GM19351 (cell line): ENCODE measurements at regions not wholly inside any gene's neighbourhood (a gene's known extent, or its start where the extent isn't known, plus 50 kb on each side); places are given as distances from the start of the nearest gene placed in this dataset.
"Not testable (repeated sequence)": the region's sequence is repeated elsewhere in the genome, so short reads cannot be mapped to it uniquely, and the experiment has no call there.

Source experiments
- ATAC-seq: cut with Tn5 transposase; IDR thresholded peaks from one replicate; pipeline ENCODE4 v1.9.1; 2021; ENCODE audit warnings: mild to moderate bottlenecking, moderate library complexity; ENCODE audit not compliant: unreplicated experiment

- no peak for ATAC-seq
Measured at GRCh38 chr4:170242471-170242870, 152.7 kb upstream of the AADAT start.

GRCh38 chr4:170234800-170235199 is 145.0 kb upstream of the AADAT start:
- ATAC-seq, result peak; percentile 67

GRCh38 chr4:170231377-170231776 is 141.6 kb upstream of the AADAT start:
- no peak for ATAC-seq

- ATAC-seq, result no peak
Measured at GRCh38 chr4:170230242-170230641, 140.5 kb upstream of the AADAT start.

- no peak for ATAC-seq
Measured at GRCh38 chr4:170229006-170229405, 139.2 kb upstream of the AADAT start.

- no peak for ATAC-seq
Measured at GRCh38 chr4:170227928-170228327, 138.2 kb upstream of the AADAT start.

GRCh38 chr4:170226288-170226687 is 136.5 kb upstream of the AADAT start:
- no peak for ATAC-seq

GRCh38 chr4:170214731-170215130 is 125.0 kb upstream of the AADAT start:
- no peak for ATAC-seq

- ATAC-seq, result no peak
Measured at GRCh38 chr4:170214101-170214500, 124.3 kb upstream of the AADAT start.

- ATAC-seq, result peak; percentile 73
Measured at GRCh38 chr4:170202721-170203120, 113.0 kb upstream of the AADAT start.

GRCh38 chr4:170198747-170199146 is 109.0 kb upstream of the AADAT start:
- ATAC-seq, result no peak

GRCh38 chr4:170194794-170195193 is 105.0 kb upstream of the AADAT start:
- ATAC-seq, result not testable (repeated sequence)

- ATAC-seq, result no peak
Measured at GRCh38 chr4:170193496-170193895, 103.7 kb upstream of the AADAT start.

- no peak for ATAC-seq
Measured at GRCh38 chr4:170190265-170190664, 100.5 kb upstream of the AADAT start.

- ATAC-seq, result no peak
Measured at GRCh38 chr4:170170861-170171260, 81.1 kb upstream of the AADAT start.

GRCh38 chr4:170169699-170170098 is 79.9 kb upstream of the AADAT start:
- no peak for ATAC-seq

- ATAC-seq, result no peak
Measured at GRCh38 chr4:170167678-170168077, 77.9 kb upstream of the AADAT start.

- not testable (repeated sequence) for ATAC-seq
Measured at GRCh38 chr4:170166193-170166592, 76.4 kb upstream of the AADAT start.

GRCh38 chr4:170162416-170162815 is 72.7 kb upstream of the AADAT start:
- ATAC-seq, result no peak

- no peak for ATAC-seq
Measured at GRCh38 chr4:170157670-170158069, 67.9 kb upstream of the AADAT start.

GRCh38 chr4:170145120-170145519 is 55.4 kb upstream of the AADAT start:
- no peak for ATAC-seq

- ATAC-seq, result no peak
Measured at GRCh38 chr4:170139764-170140163, 50.0 kb upstream of the AADAT start.
